GM18505 (cell line): ENCODE measurements at regions not wholly inside any gene's neighbourhood (a gene's known extent, or its start where the extent isn't known, plus 50 kb on each side); places are given as distances from the start of the nearest gene placed in this dataset.

Experiments used
- ATAC-seq: cut with Tn5 transposase; IDR thresholded peaks from one replicate; pipeline ENCODE4 v1.9.1; 2021; ENCODE audit not compliant: unreplicated experiment
- POLR2A ChIP-seq: IDR thresholded peaks from 4 replicates; pipeline ENCODE4 v1.6.1; 2011; ENCODE audit warnings: borderline replicate concordance; ENCODE audit not compliant: insufficient read depth, insufficient read length; ENCODE audit errors: extremely low read depth

- no peak for ATAC-seq
These were observed 168.8 kb upstream of the VEPH1 start for GRCh38 chr3:157672061-157672460.

GRCh38 chr3:157671656-157672055 is 168.4 kb upstream of the VEPH1 start:
- no peak for ATAC-seq
- no peak for TF ChIP-seq POLR2A

More at GRCh38 chr3:157672061-157672460, 168.8 kb upstream of the VEPH1 start:
- TF ChIP-seq POLR2A = no peak

GRCh38 chr3:157669416-157669815 is 166.2 kb upstream of the VEPH1 start:
- ATAC-seq = no peak
- no peak for TF ChIP-seq POLR2A

GRCh38 chr3:157667493-157667892 is 164.3 kb upstream of the VEPH1 start:
- no peak for TF ChIP-seq POLR2A
- no peak for ATAC-seq

GRCh38 chr3:157662171-157662570 is 159.0 kb upstream of the VEPH1 start:
- TF ChIP-seq POLR2A = no peak

GRCh38 chr3:157660847-157661246 is 157.6 kb upstream of the VEPH1 start:
- ATAC-seq = no peak
- TF ChIP-seq POLR2A = no peak

More at GRCh38 chr3:157662171-157662570, 159.0 kb upstream of the VEPH1 start:
- no peak for ATAC-seq

GRCh38 chr3:157652366-157652765 is 149.2 kb upstream of the VEPH1 start:
- no peak for TF ChIP-seq POLR2A
- ATAC-seq = no peak

- TF ChIP-seq POLR2A = no peak
- ATAC-seq = no peak
These were observed 147.5 kb upstream of the VEPH1 start for GRCh38 chr3:157650699-157651098.

- TF ChIP-seq POLR2A = no peak
- no peak for ATAC-seq
These were observed 147.0 kb upstream of the VEPH1 start for GRCh38 chr3:157650172-157650571.

- no peak for ATAC-seq
- TF ChIP-seq POLR2A = no peak
These were observed 146.3 kb upstream of the VEPH1 start for GRCh38 chr3:157649511-157649910.

GRCh38 chr3:157647820-157648219 is 144.6 kb upstream of the VEPH1 start:
- no peak for TF ChIP-seq POLR2A
- no peak for ATAC-seq

- no peak for TF ChIP-seq POLR2A
- no peak for ATAC-seq
These were observed 136.7 kb upstream of the VEPH1 start for GRCh38 chr3:157639756-157640426.

GRCh38 chr3:157637866-157638265 is 134.7 kb upstream of the VEPH1 start:
- TF ChIP-seq POLR2A = no peak
- ATAC-seq = no peak

- no peak for TF ChIP-seq POLR2A
- no peak for ATAC-seq
These were observed 130.0 kb upstream of the VEPH1 start for GRCh38 chr3:157633241-157633640.

- no peak for ATAC-seq
- no peak for TF ChIP-seq POLR2A
These were observed 128.9 kb upstream of the VEPH1 start for GRCh38 chr3:157632075-157632474.
